T-helper 2 cell treated with Interferon-gamma antibody and Interleukin-4, amounts not matched to agents 5 μg/mL and 100 μg/mL, for 36 hours (primary cell): ENCODE measurements at regions not wholly inside any gene's neighbourhood (a gene's known extent, or its start where the extent isn't known, plus 50 kb on each side); places are given as distances from the start of the nearest gene placed in this dataset.

Source experiments
- DNase-seq: peaks from one replicate; pipeline ENCODE4 v3.0.0; 2021; ENCODE audit warnings: low spot score
- H3K27ac Mint-ChIP-seq: one replicate; pipeline ENCODE4 v1.8.0; 2021; ENCODE audit warnings: mild to moderate bottlenecking, mixed read lengths
- H3K27me3 Mint-ChIP-seq: one replicate; pipeline ENCODE4 v1.8.0; 2021; ENCODE audit warnings: low read depth, mixed read lengths
- H3K36me3 Mint-ChIP-seq: one replicate; pipeline ENCODE4 v1.8.0; 2021; ENCODE audit warnings: low read depth, mixed read lengths
- H3K4me1 Mint-ChIP-seq: one replicate; pipeline ENCODE4 v1.8.0; 2021; ENCODE audit warnings: low read depth, mixed read lengths
- H3K4me3 Mint-ChIP-seq: one replicate; pipeline ENCODE4 v1.8.0; 2022; ENCODE audit warnings: mild to moderate bottlenecking, moderate library complexity, mixed read lengths
- H3K9me3 Mint-ChIP-seq: one replicate; pipeline ENCODE4 v1.8.0; 2021; ENCODE audit warnings: mixed read lengths

DNA sequence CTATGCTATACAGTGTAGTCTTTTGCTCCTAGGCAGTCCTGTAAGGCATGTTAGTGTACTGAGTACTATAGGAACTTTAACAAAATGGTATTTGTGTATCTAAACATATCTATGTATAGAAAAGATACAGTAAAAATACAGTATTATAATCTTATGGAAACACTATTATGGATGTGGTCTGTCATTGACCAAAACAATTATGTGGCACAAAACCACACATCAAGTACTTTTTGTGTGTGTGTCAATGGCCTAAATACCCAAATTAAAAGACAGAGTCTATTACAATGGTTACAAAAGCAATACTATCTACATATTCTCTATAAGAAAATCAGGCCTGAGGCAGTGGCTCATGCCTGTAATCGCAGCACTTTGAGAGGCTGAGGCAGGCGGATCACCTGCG, 610.2 kb upstream of the NDST4 start:
- no peaks in the 10 kb centered on the region for H3K4me1 Mint-ChIP-seq
- no peaks in the 10 kb centered on the region for H3K9me3 Mint-ChIP-seq
- no peak for DNase-seq
- H3K4me3 Mint-ChIP-seq, result no peak overlapping the region
- H3K27ac Mint-ChIP-seq, result no peak overlapping the region
- H3K27me3 Mint-ChIP-seq, result no peaks in the 10 kb centered on the region
- H3K36me3 Mint-ChIP-seq, result no peaks in the 10 kb centered on the region

- no peaks in the 10 kb centered on the region for H3K9me3 Mint-ChIP-seq
- DNase-seq, result no peak
- no peak overlapping the region for H3K27ac Mint-ChIP-seq
- H3K36me3 Mint-ChIP-seq, result no peaks in the 10 kb centered on the region
- H3K4me3 Mint-ChIP-seq, result no peak overlapping the region
- H3K4me1 Mint-ChIP-seq, result no peaks in the 10 kb centered on the region
- no peaks in the 10 kb centered on the region for H3K27me3 Mint-ChIP-seq
Measured at GRCh38 chr4:115720611-115721010, 607.2 kb upstream of the NDST4 start.

GRCh38 chr4:115711575-115711974, 598.2 kb upstream of the NDST4 start:
- Mint-ChIP-seq H3K9me3 (peaks cover 10% of the 10 kb centered on the region), H3K4me3 (no peak overlapping the region), H3K36me3 (no peaks in the 10 kb centered on the region), H3K27me3 (no peaks in the 10 kb centered on the region), H3K4me1 (no peaks in the 10 kb centered on the region), H3K27ac (no peak overlapping the region)
- DNase-seq, result no peak

- Mint-ChIP-seq H3K4me1 (no peaks in the 10 kb centered on the region), H3K36me3 (no peaks in the 10 kb centered on the region), H3K4me3 (no peak overlapping the region), H3K9me3 (peaks cover 5% of the 10 kb centered on the region), H3K27ac (no peak overlapping the region), H3K27me3 (no peaks in the 10 kb centered on the region)
- DNase-seq, result no peak
Measured at GRCh38 chr4:115688961-115689360, 575.5 kb upstream of the NDST4 start.

DNA sequence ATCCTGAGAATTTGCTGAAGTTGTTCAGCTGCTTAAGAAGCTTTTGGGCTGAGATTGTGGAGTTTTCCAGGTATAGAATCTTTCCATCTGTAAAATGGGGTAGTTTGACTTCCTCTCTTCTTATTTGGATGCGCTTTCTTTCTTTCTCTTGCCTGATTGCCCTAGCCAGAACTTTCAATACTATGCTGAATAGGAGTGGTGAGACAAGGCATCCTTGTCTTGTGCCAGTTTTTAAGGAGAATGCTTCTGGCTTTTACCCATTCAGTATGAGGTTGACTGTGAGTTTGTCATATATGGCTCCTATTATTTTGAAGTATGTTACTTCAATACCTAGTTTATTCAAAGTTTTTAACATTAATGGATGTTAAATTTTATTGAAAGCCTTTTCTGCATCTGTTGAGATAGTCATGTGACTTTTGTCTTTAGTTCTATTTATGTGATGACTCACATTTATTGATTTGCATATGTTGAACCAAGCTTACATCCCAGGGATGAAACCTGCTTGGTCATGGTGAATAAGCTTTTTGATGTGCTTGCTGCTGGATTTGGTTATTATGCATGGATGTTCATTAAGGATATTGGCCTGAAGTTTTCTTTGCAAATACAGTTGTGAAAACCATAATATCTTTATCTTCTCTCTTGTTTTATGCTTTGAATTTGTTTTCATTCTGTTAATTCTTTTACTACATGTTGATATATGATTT, 573.8 kb upstream of the NDST4 start:
- Mint-ChIP-seq H3K27ac (no peak overlapping the region), H3K4me1 (no peaks in the 10 kb centered on the region), H3K36me3 (no peaks in the 10 kb centered on the region), H3K4me3 (no peak overlapping the region), H3K27me3 (no peaks in the 10 kb centered on the region), H3K9me3 (peaks cover 5% of the 10 kb centered on the region)
- no peak for DNase-seq

DNA sequence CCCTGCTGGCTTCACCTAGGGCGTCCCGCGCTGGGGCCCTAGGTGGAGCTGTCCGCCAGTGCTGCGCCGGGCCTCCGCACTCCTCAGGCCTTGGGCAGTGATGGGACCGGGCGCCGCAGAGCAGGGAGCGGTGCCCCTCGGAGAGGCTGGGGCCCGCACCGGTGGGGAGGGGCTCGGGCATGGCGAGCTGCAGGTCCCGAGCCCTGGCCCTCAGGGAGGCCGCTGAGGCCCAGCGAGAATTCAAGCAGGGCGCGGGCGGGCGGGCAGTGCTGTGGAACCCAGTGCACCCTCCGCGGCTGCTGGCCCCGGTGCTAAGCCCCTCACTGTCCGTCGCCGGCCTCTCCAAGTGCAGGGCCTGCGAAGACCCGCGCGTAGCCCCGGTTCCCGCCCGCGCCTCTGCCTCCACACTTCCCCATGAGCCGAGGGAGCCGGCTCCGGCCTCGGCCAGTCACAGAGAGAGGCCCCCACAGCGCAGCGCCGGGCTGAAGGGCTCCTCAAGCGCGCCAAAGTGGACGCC, 565.1 kb upstream of the NDST4 start:
- Mint-ChIP-seq H3K27me3 (no peaks in the 10 kb centered on the region), H3K9me3 (peaks cover 5% of the 10 kb centered on the region), H3K4me3 (no peak overlapping the region), H3K27ac (no peak overlapping the region), H3K36me3 (no peaks in the 10 kb centered on the region), H3K4me1 (no peaks in the 10 kb centered on the region)
- no peak for DNase-seq

- no peak for DNase-seq
- Mint-ChIP-seq H3K36me3 (no peaks in the 10 kb centered on the region), H3K4me1 (no peaks in the 10 kb centered on the region), H3K9me3 (peaks cover 5% of the 10 kb centered on the region), H3K27me3 (no peaks in the 10 kb centered on the region), H3K4me3 (no peak overlapping the region), H3K27ac (no peak overlapping the region)
Measured at GRCh38 chr4:115675719-115676118, 562.3 kb upstream of the NDST4 start.

- Mint-ChIP-seq H3K9me3 (peaks cover 5% of the 10 kb centered on the region), H3K27ac (no peak overlapping the region), H3K4me1 (no peaks in the 10 kb centered on the region), H3K27me3 (no peaks in the 10 kb centered on the region), H3K4me3 (no peak overlapping the region), H3K36me3 (no peaks in the 10 kb centered on the region)
- no peak for DNase-seq
Measured at GRCh38 chr4:115674485-115674884, 561.1 kb upstream of the NDST4 start.

DNA sequence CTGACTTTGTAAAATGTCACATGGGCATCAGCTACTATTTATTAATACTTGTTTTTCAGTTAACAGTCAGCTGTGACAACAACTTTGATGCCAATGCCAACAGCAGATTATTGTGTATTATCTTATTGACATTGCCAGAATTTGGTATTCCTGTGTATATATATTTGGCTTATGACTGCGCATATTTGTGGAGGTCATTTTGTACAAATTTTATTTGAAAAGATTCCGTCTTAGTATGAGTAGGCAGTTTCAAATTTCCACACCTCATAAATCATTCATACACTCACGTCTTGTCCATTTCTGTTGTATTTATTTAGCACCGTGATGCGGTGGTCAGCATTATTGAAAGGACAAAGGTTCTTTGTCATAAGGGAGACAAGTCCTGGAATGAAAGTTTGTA, 558.2 kb upstream of the NDST4 start:
- no peak for DNase-seq
- Mint-ChIP-seq H3K36me3 (no peaks in the 10 kb centered on the region), H3K4me3 (no peak overlapping the region), H3K27ac (no peak overlapping the region), H3K27me3 (no peaks in the 10 kb centered on the region), H3K4me1 (no peaks in the 10 kb centered on the region), H3K9me3 (no peaks in the 10 kb centered on the region)

- H3K27me3 Mint-ChIP-seq, result no peaks in the 10 kb centered on the region
- H3K27ac Mint-ChIP-seq, result no peak overlapping the region
- no peaks in the 10 kb centered on the region for H3K36me3 Mint-ChIP-seq
- no peaks in the 10 kb centered on the region for H3K4me1 Mint-ChIP-seq
- H3K4me3 Mint-ChIP-seq, result no peak overlapping the region
- DNase-seq, result no peak
- no peaks in the 10 kb centered on the region for H3K9me3 Mint-ChIP-seq
Measured at GRCh38 chr4:115670930-115671329, 557.5 kb upstream of the NDST4 start.

DNA sequence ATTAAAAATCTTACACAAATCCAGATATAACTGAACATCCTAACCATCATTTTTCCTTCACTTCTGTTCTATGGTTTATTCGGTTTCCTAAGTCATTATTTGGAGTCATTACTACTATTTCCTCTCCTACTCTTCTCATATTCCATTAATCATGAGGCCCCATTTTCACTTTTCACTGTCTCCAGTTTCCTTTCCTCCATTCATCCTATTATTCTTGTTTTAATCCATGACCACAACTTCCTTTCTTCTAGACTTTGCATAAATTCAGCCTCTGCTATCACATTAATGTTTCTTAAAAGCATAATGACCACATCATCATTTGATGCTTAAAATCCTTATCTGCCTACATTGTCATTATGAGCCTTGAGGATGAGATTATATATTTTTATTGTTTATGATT, 555.0 kb upstream of the NDST4 start:
- Mint-ChIP-seq H3K27me3 (no peaks in the 10 kb centered on the region), H3K36me3 (no peaks in the 10 kb centered on the region), H3K27ac (no peak overlapping the region), H3K4me3 (no peak overlapping the region), H3K9me3 (no peaks in the 10 kb centered on the region), H3K4me1 (no peaks in the 10 kb centered on the region)
- DNase-seq, result no peak

DNA sequence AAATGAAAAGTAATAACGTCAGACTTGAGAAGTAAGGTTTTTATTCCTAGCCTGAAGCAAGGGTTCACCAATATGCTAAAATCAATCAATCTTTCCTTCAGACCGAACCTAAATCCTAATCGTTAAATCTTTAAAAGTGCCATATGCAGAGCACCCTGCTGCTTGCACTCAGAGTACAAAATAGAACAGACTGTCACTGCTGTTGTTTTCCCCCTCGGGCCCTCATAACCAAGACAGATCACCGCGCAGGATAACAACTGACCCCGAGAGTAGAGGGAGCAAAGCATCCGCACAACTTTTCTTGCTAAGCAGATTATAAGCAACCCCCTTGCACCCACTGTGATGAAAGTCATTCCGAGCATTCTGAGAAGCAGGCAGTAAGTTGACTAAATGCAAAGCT, 550.9 kb upstream of the NDST4 start:
- no peaks in the 10 kb centered on the region for H3K36me3 Mint-ChIP-seq
- no peaks in the 10 kb centered on the region for H3K9me3 Mint-ChIP-seq
- no peaks in the 10 kb centered on the region for H3K27me3 Mint-ChIP-seq
- no peak overlapping the region for H3K27ac Mint-ChIP-seq
- no peak overlapping the region for H3K4me3 Mint-ChIP-seq
- H3K4me1 Mint-ChIP-seq, result no peaks in the 10 kb centered on the region
- no peak for DNase-seq

DNA sequence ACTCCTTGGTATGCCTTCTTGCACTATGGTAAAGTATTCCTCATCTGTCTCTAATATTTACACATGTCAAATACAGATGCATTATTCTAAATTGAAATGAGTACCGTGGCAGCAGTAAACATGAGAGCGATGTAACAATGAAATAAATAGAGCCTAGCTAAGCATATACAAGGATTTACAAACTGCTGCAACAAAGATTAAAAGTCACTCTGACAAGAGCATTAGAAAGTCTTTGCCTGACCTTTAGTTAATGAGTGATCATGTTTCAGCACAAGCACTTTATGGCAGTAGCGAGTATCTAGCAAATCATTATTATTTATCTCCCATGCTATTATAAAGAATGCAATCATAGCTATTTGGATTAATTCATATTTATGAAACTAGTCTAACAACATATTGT, 547.0 kb upstream of the NDST4 start:
- no peaks in the 10 kb centered on the region for H3K4me1 Mint-ChIP-seq
- H3K36me3 Mint-ChIP-seq, result no peaks in the 10 kb centered on the region
- no peak for DNase-seq
- H3K9me3 Mint-ChIP-seq, result no peaks in the 10 kb centered on the region
- no peak overlapping the region for H3K27ac Mint-ChIP-seq
- no peak overlapping the region for H3K4me3 Mint-ChIP-seq
- H3K27me3 Mint-ChIP-seq, result no peaks in the 10 kb centered on the region

DNA sequence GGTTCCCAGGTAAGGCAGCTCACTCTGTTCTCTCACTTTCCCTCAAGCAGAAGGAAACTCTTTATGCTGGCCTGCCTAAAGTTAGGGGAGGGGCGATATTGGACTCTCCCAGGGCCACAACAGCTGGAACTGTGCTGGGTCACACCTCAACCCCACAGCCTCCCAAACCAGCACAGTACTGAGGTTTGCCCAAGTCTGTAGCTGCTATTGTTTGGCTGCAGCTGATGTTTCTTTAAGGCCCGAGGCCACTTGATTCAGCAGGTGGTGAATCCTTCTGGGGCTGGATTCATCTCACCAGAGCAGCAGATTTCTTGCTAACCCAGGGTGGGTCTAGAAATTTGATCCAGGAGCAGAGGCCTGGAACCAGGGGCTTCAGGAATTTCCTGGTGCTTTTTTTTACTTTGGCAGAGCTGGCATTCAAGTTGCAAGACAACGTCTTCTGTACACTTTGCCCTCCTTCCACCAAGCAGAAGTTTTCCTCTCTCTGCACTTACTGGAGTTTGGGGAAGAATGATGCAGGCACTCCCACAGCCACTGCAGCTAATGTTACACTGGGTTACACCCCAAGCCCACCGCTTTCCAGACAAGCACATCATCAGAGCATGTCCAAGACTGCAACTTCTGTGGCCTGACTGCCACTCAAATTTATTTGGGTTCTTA, 544.7 kb upstream of the NDST4 start:
- H3K9me3 Mint-ChIP-seq, result peaks cover 6% of the 10 kb centered on the region
- H3K27ac Mint-ChIP-seq, result no peak overlapping the region
- DNase-seq, result no peak
- no peaks in the 10 kb centered on the region for H3K36me3 Mint-ChIP-seq
- H3K27me3 Mint-ChIP-seq, result no peaks in the 10 kb centered on the region
- no peaks in the 10 kb centered on the region for H3K4me1 Mint-ChIP-seq
- H3K4me3 Mint-ChIP-seq, result no peak overlapping the region

DNA sequence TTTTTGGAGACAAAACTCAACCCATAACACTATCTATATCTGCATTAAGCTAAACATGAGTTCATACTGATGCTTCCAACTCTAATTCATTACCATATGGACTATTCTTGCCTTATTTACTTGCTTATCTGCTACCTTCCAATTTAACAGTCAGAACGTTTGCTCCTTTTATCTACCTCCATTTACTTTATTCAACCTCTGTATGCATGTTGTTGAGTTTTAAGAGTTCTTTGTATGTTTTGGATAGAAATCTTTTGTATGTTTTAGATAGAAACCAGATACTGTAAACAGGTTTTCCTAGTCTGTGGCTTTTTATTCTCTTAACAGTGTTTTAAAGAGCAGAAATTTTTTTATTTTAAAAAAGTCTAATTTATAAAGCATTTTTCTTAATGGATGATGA, 542.2 kb upstream of the NDST4 start:
- Mint-ChIP-seq H3K4me1 (no peaks in the 10 kb centered on the region), H3K27ac (no peak overlapping the region), H3K9me3 (peaks cover 9% of the 10 kb centered on the region), H3K27me3 (no peaks in the 10 kb centered on the region), H3K4me3 (no peak overlapping the region), H3K36me3 (no peaks in the 10 kb centered on the region)
- no peak for DNase-seq
